22Rv1 (cell line): ENCODE measurements at regions not wholly inside any gene's neighbourhood (a gene's known extent, or its start where the extent isn't known, plus 50 kb on each side); places are given as distances from the start of the nearest gene placed in this dataset.
"Not testable (repeated sequence)": the region's sequence is repeated elsewhere in the genome, so short reads cannot be mapped to it uniquely, and the experiment has no call there.

Source experiments
- H3K27ac ChIP-seq: fragments of 450-650 bp; 2 replicates; pipeline ENCODE4 v1.5.1; 2017
- CTCF ChIP-seq: fragments of 450-650 bp; IDR thresholded peaks from 2 replicates; pipeline ENCODE4 v1.5.1; 2017; ENCODE audit warnings: mild to moderate bottlenecking
- ZFX ChIP-seq: fragments of 450-650 bp; IDR thresholded peaks from 2 replicates; pipeline ENCODE4 v1.6.1; 2017; ENCODE audit warnings: antibody characterized with exemption, borderline replicate concordance

GRCh38 chrX:40788698-40789097 is 53.4 kb upstream of the MED14 start:
- not testable (repeated sequence) for H3K27ac ChIP-seq

GRCh38 chrX:40792433-40792832 is 57.1 kb upstream of the MED14 start:
- TF ChIP-seq CTCF: no peak
- no peak for TF ChIP-seq ZFX
- no peak overlapping the region for H3K27ac ChIP-seq

GRCh38 chrX:40794829-40795130 is 59.4 kb upstream of the MED14 start:
- not testable (repeated sequence) for H3K27ac ChIP-seq

- not testable (repeated sequence) for H3K27ac ChIP-seq
These were observed 64.4 kb upstream of the MED14 start for GRCh38 chrX:40799745-40800144.

GRCh38 chrX:40805404-40805803 is 70.1 kb upstream of the MED14 start:
- no peak for TF ChIP-seq ZFX
- no peak for TF ChIP-seq CTCF

GRCh38 chrX:40806513-40807220 is 71.3 kb upstream of the MED14 start:
- no peak for TF ChIP-seq CTCF
- TF ChIP-seq ZFX: no peak
- H3K27ac ChIP-seq: no peak overlapping the region

More at GRCh38 chrX:40805404-40805803, 70.1 kb upstream of the MED14 start:
- no peak overlapping the region for H3K27ac ChIP-seq

GRCh38 chrX:40807384-40807783 is 72.0 kb upstream of the MED14 start:
- no peak overlapping the region for H3K27ac ChIP-seq
- TF ChIP-seq ZFX (no peak), CTCF (no peak)

GRCh38 chrX:40808203-40808602 is 72.9 kb upstream of the MED14 start:
- no peak for TF ChIP-seq CTCF
- TF ChIP-seq ZFX: no peak
- no peak overlapping the region for H3K27ac ChIP-seq

- H3K27ac ChIP-seq: no peak overlapping the region
- TF ChIP-seq ZFX (no peak), CTCF (no peak)
These were observed 73.9 kb upstream of the MED14 start for GRCh38 chrX:40809210-40809609.

GRCh38 chrX:40815045-40815444 is 79.7 kb upstream of the MED14 start:
- not testable (repeated sequence) for H3K27ac ChIP-seq
